ENCODE measurements at regions not wholly inside any gene's neighbourhood (a gene's known extent, or its start where the extent isn't known, plus 50 kb on each side); places are given as distances from the start of the nearest gene placed in this dataset.

- no peak for TF ChIP-seq EZH2phosphoT487 (IDR thresholded peaks at IDR 0.05; ENCODE audit: borderline replicate concordance, low read length)
- TF ChIP-seq CTCF (IDR thresholded peaks at IDR 0.05; ENCODE audit: low read depth, low read length, poor library complexity, severe bottlenecking): no peak
These were observed 100.9 kb upstream of the CCDC150 start for GRCh38 chr2:196538646-196539045.

Measured in DOHH2 (cell line).